Cardiac muscle cell (in vitro differentiated cells and primary cell): ENCODE measurements at regions not wholly inside any gene's neighbourhood (a gene's known extent, or its start where the extent isn't known, plus 50 kb on each side); places are given as distances from the start of the nearest gene placed in this dataset.

Experiments used
- DNase-seq, 2 donors: peaks; one replicate each; pipeline versions ENCODE4 v3.0.0 to v3.0.0-alpha.2; 2010 to 2017; ENCODE audit warnings: low read depth in 1 of 2, low spot score in 1 of 2
- H3K27ac ChIP-seq: fragments of 200-600 bp; sonication (generic); 2 replicates; pipeline ENCODE4 v1.5.1; 2016
- H3K27me3 ChIP-seq: fragments of 200-600 bp; sonication (generic); 2 replicates; pipeline ENCODE4 v1.6.0; 2016; ENCODE audit warnings: control low read depth
- H3K36me3 ChIP-seq: fragments of 200-600 bp; sonication (generic); 2 replicates; pipeline ENCODE4 v1.5.1; 2016; ENCODE audit warnings: control low read depth
- H3K4me1 ChIP-seq: fragments of 200-600 bp; sonication (generic); 2 replicates; pipeline ENCODE4 v1.8.1; 2017; ENCODE audit warnings: low read depth, mild to moderate bottlenecking, mixed run types
- H3K4me3 ChIP-seq: fragments of 200-600 bp; sonication (generic); 2 replicates; pipeline ENCODE4 v1.5.1; 2016; ENCODE audit warnings: mild to moderate bottlenecking
- H3K9me3 ChIP-seq: fragments of 200-600 bp; sonication (generic); 2 replicates; pipeline ENCODE4 v1.5.1; 2017; ENCODE audit warnings: low read depth, mild to moderate bottlenecking, control low read depth
- TF ChIP-seq, protein P1 (sequence below): IDR thresholded peaks from 2 replicates; pipeline ENCODE4 v1.5.1; 2012; ENCODE audit warnings: low read depth, mild to moderate bottlenecking, low read length

DNA sequence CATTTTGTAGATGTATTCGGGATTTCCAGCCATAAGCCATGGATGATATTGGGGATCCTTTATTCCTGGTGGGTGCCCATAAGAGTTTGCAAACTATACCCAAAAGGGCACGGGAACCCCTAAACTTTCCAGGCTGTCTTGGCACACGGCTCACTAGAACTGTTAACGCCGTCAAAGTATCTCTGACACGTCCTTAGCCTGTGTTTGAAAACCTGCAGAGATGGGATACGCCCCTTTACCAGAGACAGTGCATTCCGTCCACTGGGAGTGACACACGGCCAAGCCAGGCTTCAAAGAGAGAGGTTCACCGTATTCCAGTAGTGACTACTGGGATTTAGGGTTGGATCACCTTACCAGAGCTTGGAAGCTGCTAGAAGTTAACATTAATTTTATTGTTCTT is 95.0 kb downstream of the THBS2 start:
- Histone ChIP-seq H3K4me3 (no peak overlapping the region), H3K27me3 (no peaks in the 10 kb centered on the region), H3K27ac (no peak overlapping the region), H3K4me1 (no peaks in the 10 kb centered on the region), H3K36me3 (no peaks in the 10 kb centered on the region), H3K9me3 (no peaks in the 10 kb centered on the region)
- DNase-seq, result peak in 1 of 2 donors; percentile 59
- TF ChIP-seq, protein P1, sequence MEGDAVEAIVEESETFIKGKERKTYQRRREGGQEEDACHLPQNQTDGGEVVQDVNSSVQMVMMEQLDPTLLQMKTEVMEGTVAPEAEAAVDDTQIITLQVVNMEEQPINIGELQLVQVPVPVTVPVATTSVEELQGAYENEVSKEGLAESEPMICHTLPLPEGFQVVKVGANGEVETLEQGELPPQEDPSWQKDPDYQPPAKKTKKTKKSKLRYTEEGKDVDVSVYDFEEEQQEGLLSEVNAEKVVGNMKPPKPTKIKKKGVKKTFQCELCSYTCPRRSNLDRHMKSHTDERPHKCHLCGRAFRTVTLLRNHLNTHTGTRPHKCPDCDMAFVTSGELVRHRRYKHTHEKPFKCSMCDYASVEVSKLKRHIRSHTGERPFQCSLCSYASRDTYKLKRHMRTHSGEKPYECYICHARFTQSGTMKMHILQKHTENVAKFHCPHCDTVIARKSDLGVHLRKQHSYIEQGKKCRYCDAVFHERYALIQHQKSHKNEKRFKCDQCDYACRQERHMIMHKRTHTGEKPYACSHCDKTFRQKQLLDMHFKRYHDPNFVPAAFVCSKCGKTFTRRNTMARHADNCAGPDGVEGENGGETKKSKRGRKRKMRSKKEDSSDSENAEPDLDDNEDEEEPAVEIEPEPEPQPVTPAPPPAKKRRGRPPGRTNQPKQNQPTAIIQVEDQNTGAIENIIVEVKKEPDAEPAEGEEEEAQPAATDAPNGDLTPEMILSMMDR, result peak; percentile 23

DNA sequence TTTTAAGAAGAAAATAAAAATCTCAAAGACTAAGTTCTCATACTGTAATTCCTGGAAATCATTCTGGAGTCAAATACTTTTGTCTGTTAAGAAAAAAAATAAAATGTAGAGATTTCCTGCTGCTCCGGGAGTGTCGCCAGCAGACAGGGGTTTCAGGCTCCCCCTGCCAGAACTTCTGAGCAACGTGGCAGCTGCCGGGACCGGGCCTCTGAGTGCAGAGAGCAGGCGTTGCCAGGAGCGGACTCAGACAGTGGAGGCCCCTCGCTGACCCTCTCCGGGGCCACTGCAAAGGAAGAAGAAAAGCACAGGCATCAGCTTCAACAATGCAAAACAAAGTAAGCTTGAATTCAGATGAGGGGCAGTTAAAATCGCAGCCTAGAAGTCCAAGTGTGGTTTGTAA is 95.5 kb downstream of the THBS2 start:
- Histone ChIP-seq H3K27me3 (no peaks in the 10 kb centered on the region), H3K36me3 (no peaks in the 10 kb centered on the region), H3K4me3 (no peak overlapping the region), H3K9me3 (no peaks in the 10 kb centered on the region), H3K27ac (no peak overlapping the region), H3K4me1 (no peaks in the 10 kb centered on the region)
- peak in 1 of 2 donors; percentile 97 for DNase-seq
- TF ChIP-seq, protein P1, result peak; percentile 21

DNA sequence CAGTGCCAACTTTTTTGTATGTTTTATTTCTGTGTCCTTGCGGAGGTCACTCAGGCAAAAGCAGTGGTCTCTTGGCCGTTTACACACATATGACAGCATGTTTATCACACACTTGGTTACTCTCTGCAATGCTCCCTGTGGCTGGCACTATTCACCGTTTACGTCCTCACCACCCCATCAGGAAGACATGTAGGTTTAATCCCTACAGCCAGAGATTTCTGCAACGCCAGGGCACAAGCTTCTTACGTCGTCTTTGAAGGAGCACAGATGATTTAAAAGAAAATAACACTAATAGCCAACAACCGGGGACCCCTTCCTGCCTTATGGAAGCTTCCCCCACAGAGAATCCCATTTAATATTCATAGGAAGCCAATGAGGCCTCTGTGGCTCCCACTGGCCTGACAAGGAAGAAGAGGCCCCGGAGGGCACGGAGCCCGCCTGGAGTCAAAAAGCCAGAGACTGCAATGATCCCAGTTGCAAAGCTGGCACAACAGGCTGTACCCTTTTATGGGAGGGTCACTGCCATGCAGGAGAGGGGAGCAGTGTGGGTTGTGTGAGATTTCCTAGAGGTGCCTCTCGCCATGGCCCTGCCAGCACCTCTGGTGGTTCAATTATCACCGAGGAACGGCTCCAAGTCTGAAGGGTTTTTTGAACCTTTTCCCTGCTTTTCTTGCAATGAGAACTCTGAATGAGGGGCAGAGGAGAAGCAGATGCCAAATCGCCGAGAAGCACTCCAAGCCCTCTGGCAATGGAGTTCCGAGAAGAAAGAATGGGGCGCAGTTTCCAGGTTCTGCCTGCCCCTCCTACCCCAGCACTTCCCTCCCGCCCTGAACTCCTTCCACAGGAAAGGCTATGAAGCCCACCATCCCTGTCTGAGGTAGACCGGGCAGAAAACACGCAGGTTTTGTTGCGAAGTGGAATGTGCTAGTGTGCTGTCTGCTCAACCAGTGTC is 96.2 kb downstream of the THBS2 start:
- Histone ChIP-seq H3K36me3 (no peaks in the 10 kb centered on the region), H3K4me1 (no peaks in the 10 kb centered on the region), H3K27ac (no peak overlapping the region), H3K4me3 (no peak overlapping the region), H3K27me3 (no peaks in the 10 kb centered on the region), H3K9me3 (no peaks in the 10 kb centered on the region)
- TF ChIP-seq, protein P1, result no peak
- DNase-seq, result no peak

DNA sequence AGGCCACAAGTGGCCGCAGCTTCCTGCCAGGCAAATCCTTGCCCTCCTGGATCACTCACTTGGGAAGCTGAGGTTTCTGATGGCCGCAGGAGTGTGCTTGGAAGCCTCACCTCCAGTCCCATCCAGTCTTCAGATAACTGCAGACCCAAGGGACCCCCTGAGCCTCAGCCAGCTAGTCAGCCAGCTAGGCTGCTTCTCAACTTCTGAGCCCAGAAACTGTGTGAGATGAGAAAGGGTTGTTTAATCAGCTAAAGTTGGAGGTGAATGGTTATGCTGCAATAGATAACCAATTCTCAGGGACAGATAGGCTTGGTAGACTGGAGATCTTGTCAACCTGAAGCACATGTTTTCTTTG is 96.9 kb downstream of the THBS2 start:
- Histone ChIP-seq H3K27me3 (no peaks in the 10 kb centered on the region), H3K4me1 (no peaks in the 10 kb centered on the region), H3K27ac (no peak overlapping the region), H3K9me3 (no peaks in the 10 kb centered on the region), H3K36me3 (no peaks in the 10 kb centered on the region), H3K4me3 (no peak overlapping the region)
- DNase-seq, result no peak
- TF ChIP-seq, protein P1, result no peak

DNA sequence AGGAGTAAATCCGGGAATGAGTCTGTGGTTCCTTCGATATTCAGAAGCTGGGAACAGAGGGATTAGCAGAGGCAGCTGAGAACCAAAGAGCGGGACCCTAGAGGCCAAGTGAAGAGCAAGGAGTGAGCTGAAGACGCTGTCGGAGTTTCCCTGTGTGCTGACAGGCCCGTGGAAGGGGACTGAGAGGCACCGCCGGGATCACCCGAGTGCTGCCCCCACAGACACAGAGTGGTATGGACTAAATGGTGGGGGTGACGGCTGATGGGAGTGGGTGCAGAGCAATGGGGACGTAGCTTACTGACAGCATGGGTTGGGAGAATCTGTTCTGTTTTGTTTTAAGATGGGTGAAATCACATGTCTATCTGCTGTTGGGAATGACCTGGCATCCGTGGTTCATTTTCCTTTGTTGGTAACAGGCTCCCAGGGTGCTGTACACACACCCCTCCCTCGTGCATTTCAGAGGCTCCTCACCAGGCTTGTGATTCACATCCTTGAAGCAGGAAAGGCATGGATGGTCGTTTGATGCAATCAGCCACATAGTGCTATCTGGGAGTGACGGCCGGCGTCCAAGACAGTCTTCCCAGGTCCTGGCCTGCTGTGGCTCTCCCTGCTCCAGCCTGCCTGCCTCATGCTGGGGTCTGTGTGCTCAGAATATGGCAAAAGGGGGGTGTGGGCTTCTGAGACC is 97.4 kb downstream of the THBS2 start:
- TF ChIP-seq, protein P1, result no peak
- no peak overlapping the region for H3K4me3 ChIP-seq
- no peaks in the 10 kb centered on the region for H3K9me3 ChIP-seq
- H3K27me3 ChIP-seq, result no peaks in the 10 kb centered on the region
- no peak overlapping the region for H3K27ac ChIP-seq
- H3K36me3 ChIP-seq, result no peaks in the 10 kb centered on the region
- peak in 1 of 2 donors; percentile 92 for DNase-seq
- no peaks in the 10 kb centered on the region for H3K4me1 ChIP-seq
